ENCODE measurements at regions not wholly inside any gene's neighbourhood (a gene's known extent, or its start where the extent isn't known, plus 50 kb on each side); places are given as distances from the start of the nearest gene placed in this dataset.

DNA sequence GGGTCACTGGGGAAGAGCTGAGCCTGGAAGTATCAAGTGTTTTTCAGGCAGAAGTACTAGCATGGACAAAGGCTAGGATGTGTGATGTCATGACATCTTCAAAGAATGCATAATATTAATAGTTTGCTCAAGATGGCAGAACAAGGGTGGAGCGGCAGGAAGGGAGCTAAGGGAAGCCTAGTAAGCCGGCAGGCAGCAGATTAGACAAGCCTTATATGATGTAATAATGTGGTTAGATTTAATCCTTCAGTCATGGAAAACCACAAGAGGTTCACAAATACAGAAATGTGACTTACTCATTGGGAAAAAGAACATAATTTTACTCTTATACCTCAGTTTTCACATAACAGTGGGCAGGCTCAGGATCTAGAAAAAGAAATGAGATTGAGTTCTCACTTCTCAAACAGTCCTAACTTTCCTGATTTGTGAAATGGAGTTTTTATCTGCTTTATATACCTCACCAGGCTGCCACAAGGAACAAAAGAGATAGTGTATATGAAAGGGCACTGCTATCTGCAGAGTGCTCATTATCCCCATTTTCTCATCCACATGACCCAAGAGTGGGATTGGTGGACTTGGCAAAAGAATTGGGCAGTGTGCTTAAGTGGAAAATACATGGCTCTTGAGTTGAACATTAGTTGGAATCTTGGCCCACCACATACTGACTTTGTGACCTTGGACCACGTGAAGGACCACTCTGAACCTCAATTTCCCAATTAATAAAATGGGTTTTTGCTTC lies 89.1 kb upstream of the LHCGR start:
- Histone ChIP-seq H3K36me3 (replicated peaks in 1 of 2; ENCODE audit: control insufficient read depth in 1 of 2, insufficient read depth in 2 of 2, low read length in 2 of 2) (no peaks in the 10 kb centered on the region), H3K27me3 (ENCODE audit: control insufficient read depth in 2 of 2, insufficient read depth in 2 of 2, low read length in 2 of 2) (no peaks in the 10 kb centered on the region), H3K4me2 (replicated peaks; ENCODE audit: extremely low read depth, low read length, poor library complexity, severe bottlenecking) (no peak overlapping the region), H3K27ac (ENCODE audit: low read depth in 1 of 2, low read length in 2 of 2) (no peak overlapping the region), H3K4me3 (replicated peaks in 1 of 3; ENCODE audit: low read depth in 2 of 3, low read length in 3 of 3) (no peak overlapping the region), H3K9me3 (replicated peaks in 1 of 2; ENCODE audit: control insufficient read depth in 1 of 2, insufficient read depth in 1 of 2, low read length in 2 of 2) (peaks cover 6 to 11% of the 10 kb centered on the region in 2 donors), H4K20me1 (ENCODE audit: insufficient read depth, low read length) (no peaks in the 10 kb centered on the region), H3K4me1 (ENCODE audit: control insufficient read depth in 1 of 2, insufficient read depth in 2 of 2, low read length in 2 of 2) (no peaks in the 10 kb centered on the region), H3K9ac (ENCODE audit: insufficient read depth, low read length, poor library complexity, severe bottlenecking) (no peak overlapping the region), H2AFZ (ENCODE audit: insufficient read depth, low read depth, low read length, poor library complexity, severe bottlenecking) (no peak overlapping the region), H3K79me2 (ENCODE audit: insufficient read depth, low read length) (no peaks in the 10 kb centered on the region)
- Mint-ChIP-seq H3K4me3 (no peak overlapping the region), H3K27ac (no peak overlapping the region), H3K4me1 (no peaks in the 10 kb centered on the region), H3K36me3 (no peaks in the 10 kb centered on the region), H3K9me3 (peaks cover 3 to 13% (median 8%) of the 10 kb centered on the region in 7 donors), H3K27me3 (ENCODE audit: low read depth in 3 of 3) (peaks cover 0 to 6% (median 2%) of the 10 kb centered on the region in 3 donors)
- no CpG with 5 or more reads among the region's 3 CpGs for WGBS (ENCODE audit: insufficient coverage)
- intact Hi-C loops (cut with micrococcal nuclease): no loop called here
- no peak for DNase-seq
- TF ChIP-seq, protein P1, sequence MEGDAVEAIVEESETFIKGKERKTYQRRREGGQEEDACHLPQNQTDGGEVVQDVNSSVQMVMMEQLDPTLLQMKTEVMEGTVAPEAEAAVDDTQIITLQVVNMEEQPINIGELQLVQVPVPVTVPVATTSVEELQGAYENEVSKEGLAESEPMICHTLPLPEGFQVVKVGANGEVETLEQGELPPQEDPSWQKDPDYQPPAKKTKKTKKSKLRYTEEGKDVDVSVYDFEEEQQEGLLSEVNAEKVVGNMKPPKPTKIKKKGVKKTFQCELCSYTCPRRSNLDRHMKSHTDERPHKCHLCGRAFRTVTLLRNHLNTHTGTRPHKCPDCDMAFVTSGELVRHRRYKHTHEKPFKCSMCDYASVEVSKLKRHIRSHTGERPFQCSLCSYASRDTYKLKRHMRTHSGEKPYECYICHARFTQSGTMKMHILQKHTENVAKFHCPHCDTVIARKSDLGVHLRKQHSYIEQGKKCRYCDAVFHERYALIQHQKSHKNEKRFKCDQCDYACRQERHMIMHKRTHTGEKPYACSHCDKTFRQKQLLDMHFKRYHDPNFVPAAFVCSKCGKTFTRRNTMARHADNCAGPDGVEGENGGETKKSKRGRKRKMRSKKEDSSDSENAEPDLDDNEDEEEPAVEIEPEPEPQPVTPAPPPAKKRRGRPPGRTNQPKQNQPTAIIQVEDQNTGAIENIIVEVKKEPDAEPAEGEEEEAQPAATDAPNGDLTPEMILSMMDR (IDR thresholded peaks at IDR 0.05): no peak

DNA sequence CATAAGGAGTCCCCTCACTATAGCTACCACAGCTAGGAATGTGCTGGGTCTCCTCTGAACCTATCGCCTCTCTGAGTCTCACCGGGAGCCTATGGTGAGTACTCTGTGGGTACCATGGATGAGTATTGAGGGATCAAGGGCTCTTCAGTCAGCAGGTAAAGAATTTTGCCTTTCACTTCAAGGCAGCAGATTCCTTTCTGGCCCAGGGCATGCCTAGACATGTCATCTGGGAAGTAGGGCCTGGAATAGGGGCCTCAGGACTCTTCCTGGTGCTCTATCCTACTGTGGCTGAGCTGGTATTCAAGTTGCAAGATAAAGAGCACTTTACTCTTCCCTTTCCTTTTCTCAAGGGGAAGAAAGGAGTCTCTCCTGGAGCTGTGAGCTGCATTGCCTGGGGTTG lies 85.6 kb upstream of the LHCGR start:
- no peaks in the 10 kb centered on the region for H4K20me1 ChIP-seq (ENCODE audit: insufficient read depth, low read length)
- peaks cover 6 to 11% of the 10 kb centered on the region in 2 donors for H3K9me3 ChIP-seq (replicated peaks in 1 of 2; ENCODE audit: control insufficient read depth in 1 of 2, insufficient read depth in 1 of 2, low read length in 2 of 2)
- TF ChIP-seq, protein P1 (IDR thresholded peaks at IDR 0.05): no peak
- H3K4me3 ChIP-seq (replicated peaks in 1 of 3; ENCODE audit: low read depth in 2 of 3, low read length in 3 of 3): no peak overlapping the region
- H3K4me1 ChIP-seq (ENCODE audit: control insufficient read depth in 1 of 2, insufficient read depth in 2 of 2, low read length in 2 of 2): no peaks in the 10 kb centered on the region
- no peaks in the 10 kb centered on the region for H3K36me3 Mint-ChIP-seq
- H3K4me1 Mint-ChIP-seq: no peaks in the 10 kb centered on the region
- H3K9ac ChIP-seq (ENCODE audit: insufficient read depth, low read length, poor library complexity, severe bottlenecking): no peak overlapping the region
- H3K27me3 Mint-ChIP-seq (ENCODE audit: low read depth in 3 of 3): peaks cover 0 to 2% (median 0%) of the 10 kb centered on the region in 3 donors
- intact Hi-C loops (cut with micrococcal nuclease): no loop called here
- DNase-seq: no peak
- H3K79me2 ChIP-seq (ENCODE audit: insufficient read depth, low read length): no peaks in the 10 kb centered on the region
- H3K4me2 ChIP-seq (replicated peaks; ENCODE audit: extremely low read depth, low read length, poor library complexity, severe bottlenecking): no peak overlapping the region
- H3K27me3 ChIP-seq (ENCODE audit: control insufficient read depth in 2 of 2, insufficient read depth in 2 of 2, low read length in 2 of 2): no peaks in the 10 kb centered on the region
- H3K27ac ChIP-seq (ENCODE audit: low read depth in 1 of 2, low read length in 2 of 2): no peak overlapping the region
- no peak overlapping the region for H2AFZ ChIP-seq (ENCODE audit: insufficient read depth, low read depth, low read length, poor library complexity, severe bottlenecking)
- H3K27ac Mint-ChIP-seq: no peak overlapping the region
- WGBS (ENCODE audit: insufficient coverage): no CpG with 5 or more reads among the region's 2 CpGs
- no peaks in the 10 kb centered on the region for H3K36me3 ChIP-seq (replicated peaks in 1 of 2; ENCODE audit: control insufficient read depth in 1 of 2, insufficient read depth in 2 of 2, low read length in 2 of 2)
- no peak overlapping the region for H3K4me3 Mint-ChIP-seq
- H3K9me3 Mint-ChIP-seq: peaks cover 2 to 13% (median 6%) of the 10 kb centered on the region in 7 donors

Data from CD14-positive monocyte (primary cell).